ENCODE measurements at regions not wholly inside any gene's neighbourhood (a gene's known extent, or its start where the extent isn't known, plus 50 kb on each side); places are given as distances from the start of the nearest gene placed in this dataset.

GRCh38 chr2:226656367-226656766, 143.3 kb downstream of the IRS1 start:
- Histone ChIP-seq H3K4me1 (ENCODE audit: control insufficient read depth in 2 of 2, insufficient read depth in 2 of 2, low read length in 2 of 2) (no peaks in the 10 kb centered on the region), H3K36me3 (ENCODE audit: control insufficient read depth in 2 of 3, insufficient read depth in 3 of 3, low read length in 3 of 3) (no peaks in the 10 kb centered on the region), H3K4me3 (ENCODE audit: low read length) (no peak overlapping the region), H3K27ac (ENCODE audit: low read depth, low read length) (no peak overlapping the region), H3K27me3 (ENCODE audit: control insufficient read depth in 2 of 2, insufficient read depth in 2 of 2, low read length in 2 of 2) (no peaks in the 10 kb centered on the region), H3K9me3 (ENCODE audit: control insufficient read depth in 2 of 3, low read length in 3 of 3) (no peaks in the 10 kb centered on the region)
- Mint-ChIP-seq H3K4me1 (peaks cover 0 to 57% (median 2%) of the 10 kb centered on the region in 7 donors), H3K4me3 (no peak overlapping the region), H3K36me3 (peaks cover 0 to 14% (median 0%) of the 10 kb centered on the region in 5 donors), H3K9me3 (peaks cover 0 to 3% (median 0%) of the 10 kb centered on the region in 11 donors), H3K27me3 (peaks cover 0 to 7% (median 0%) of the 10 kb centered on the region in 5 donors), H3K27ac (no peak overlapping the region)
- no peak for ATAC-seq
- ChIA-PET CTCF (no interaction called here), POLR2A (no interaction called here)
- DNase-seq: no peak
- intact Hi-C loops (cut with micrococcal nuclease): no loop called here

GRCh38 chr2:226655871-226656270, 143.7 kb downstream of the IRS1 start:
- Histone ChIP-seq H3K27me3 (ENCODE audit: control insufficient read depth in 2 of 2, insufficient read depth in 2 of 2, low read length in 2 of 2) (no peaks in the 10 kb centered on the region), H3K9me3 (ENCODE audit: control insufficient read depth in 2 of 3, low read length in 3 of 3) (no peaks in the 10 kb centered on the region), H3K4me1 (ENCODE audit: control insufficient read depth in 2 of 2, insufficient read depth in 2 of 2, low read length in 2 of 2) (no peaks in the 10 kb centered on the region), H3K36me3 (ENCODE audit: control insufficient read depth in 2 of 3, insufficient read depth in 3 of 3, low read length in 3 of 3) (no peaks in the 10 kb centered on the region), H3K4me3 (ENCODE audit: low read length) (no peak overlapping the region), H3K27ac (ENCODE audit: low read depth, low read length) (no peak overlapping the region)
- DNase-seq (no peak), ATAC-seq (no peak)
- H3K27ac Mint-ChIP-seq: no peak overlapping the region
- H3K4me1 Mint-ChIP-seq: peaks cover under 1 to 61% (median 7%) of the 10 kb centered on the region in 7 donors
- ChIA-PET CTCF (no interaction called here), POLR2A (no interaction called here)
- H3K9me3 Mint-ChIP-seq: peaks cover 0 to 3% (median 0%) of the 10 kb centered on the region in 11 donors
- H3K36me3 Mint-ChIP-seq: peaks cover 0 to 16% (median 0%) of the 10 kb centered on the region in 5 donors
- no peak overlapping the region for H3K4me3 Mint-ChIP-seq
- intact Hi-C loops (cut with micrococcal nuclease): no loop called here
- H3K27me3 Mint-ChIP-seq: peaks cover 0 to 9% (median 0%) of the 10 kb centered on the region in 5 donors

- no peak overlapping the region for H3K4me3 Mint-ChIP-seq
- POLR2A ChIA-PET: no interaction called here
Observed at GRCh38 chr2:226652983-226653765, 146.4 kb downstream of the IRS1 start.

GRCh38 chr2:226652369-226652768, 147.3 kb downstream of the IRS1 start:
- Histone ChIP-seq H3K9me3 (ENCODE audit: control insufficient read depth in 2 of 3, low read length in 3 of 3) (no peaks in the 10 kb centered on the region), H3K4me1 (ENCODE audit: control insufficient read depth in 2 of 2, insufficient read depth in 2 of 2, low read length in 2 of 2) (peaks cover 0 to 9% of the 10 kb centered on the region in 2 donors), H3K36me3 (ENCODE audit: control insufficient read depth in 2 of 3, insufficient read depth in 3 of 3, low read length in 3 of 3) (no peaks in the 10 kb centered on the region), H3K27me3 (ENCODE audit: control insufficient read depth in 2 of 2, insufficient read depth in 2 of 2, low read length in 2 of 2) (no peaks in the 10 kb centered on the region), H3K4me3 (ENCODE audit: low read length) (no peak overlapping the region), H3K27ac (ENCODE audit: low read depth, low read length) (no peak overlapping the region)
- ChIA-PET POLR2A (no interaction called here), CTCF (no interaction called here)
- Mint-ChIP-seq H3K27ac (peak overlapping the region in 4 of 9 donors; percentile 5 to 53 (median 30)), H3K27me3 (peaks cover 0 to 18% (median 0%) of the 10 kb centered on the region in 5 donors), H3K36me3 (peaks cover 0 to 32% (median 4%) of the 10 kb centered on the region in 5 donors), H3K9me3 (peaks cover 0 to 18% (median 8%) of the 10 kb centered on the region in 11 donors), H3K4me3 (peak overlapping the region in 1 of 10 donors; percentile 57), H3K4me1 (peaks cover 5 to 67% (median 23%) of the 10 kb centered on the region in 7 donors)
- DNase-seq: no peak
- intact Hi-C loops (cut with micrococcal nuclease): loop anchor here in 1 of 2 donors (5.0 kb wide), 3 partner anchors 230 to 665 kb away; no protein-coding TSS in a partner anchor
- ATAC-seq: no peak

More at GRCh38 chr2:226652983-226653765, 146.4 kb downstream of the IRS1 start:
- H3K4me1 ChIP-seq (ENCODE audit: control insufficient read depth in 2 of 2, insufficient read depth in 2 of 2, low read length in 2 of 2): peaks cover 0 to 9% of the 10 kb centered on the region in 2 donors
- CTCF ChIA-PET: no interaction called here
- H3K27me3 ChIP-seq (ENCODE audit: control insufficient read depth in 2 of 2, insufficient read depth in 2 of 2, low read length in 2 of 2): no peaks in the 10 kb centered on the region
- H3K9me3 Mint-ChIP-seq: peaks cover 0 to 18% (median 8%) of the 10 kb centered on the region in 11 donors
- H3K27me3 Mint-ChIP-seq: peaks cover 0 to 18% (median 0%) of the 10 kb centered on the region in 5 donors
- no peak for ATAC-seq
- H3K36me3 Mint-ChIP-seq: peaks cover 0 to 35% (median 4%) of the 10 kb centered on the region in 5 donors
- peak overlapping the region in 1 of 9 donors; percentile 35 for H3K27ac Mint-ChIP-seq
- no peak for DNase-seq
- no peaks in the 10 kb centered on the region for H3K9me3 ChIP-seq (ENCODE audit: control insufficient read depth in 2 of 3, low read length in 3 of 3)
- peaks cover 5 to 67% (median 23%) of the 10 kb centered on the region in 7 donors for H3K4me1 Mint-ChIP-seq
- no peak overlapping the region for H3K27ac ChIP-seq (ENCODE audit: low read depth, low read length)
- intact Hi-C loops (cut with micrococcal nuclease): loop anchor here in 1 of 2 donors (5.0 kb wide), 3 partner anchors 231 to 666 kb away; no protein-coding TSS in a partner anchor
- no peak overlapping the region for H3K4me3 ChIP-seq (ENCODE audit: low read length)
- no peaks in the 10 kb centered on the region for H3K36me3 ChIP-seq (ENCODE audit: control insufficient read depth in 2 of 3, insufficient read depth in 3 of 3, low read length in 3 of 3)

GRCh38 chr2:226649871-226650660, 149.6 kb downstream of the IRS1 start:
- intact Hi-C loops (cut with micrococcal nuclease): loop anchor here (1.0 to 5.0 kb wide), 8 partner anchors 41 to 663 kb away; no protein-coding TSS in a partner anchor

GRCh38 chr2:226649201-226649600, 150.4 kb downstream of the IRS1 start:
- no peak for ATAC-seq
- Histone ChIP-seq H3K4me1 (ENCODE audit: control insufficient read depth in 2 of 2, insufficient read depth in 2 of 2, low read length in 2 of 2) (peaks cover 0 to 9% of the 10 kb centered on the region in 2 donors), H3K36me3 (ENCODE audit: control insufficient read depth in 2 of 3, insufficient read depth in 3 of 3, low read length in 3 of 3) (no peaks in the 10 kb centered on the region), H3K9me3 (ENCODE audit: control insufficient read depth in 2 of 3, low read length in 3 of 3) (no peaks in the 10 kb centered on the region), H3K27ac (ENCODE audit: low read depth, low read length) (no peak overlapping the region), H3K27me3 (ENCODE audit: control insufficient read depth in 2 of 2, insufficient read depth in 2 of 2, low read length in 2 of 2) (no peaks in the 10 kb centered on the region), H3K4me3 (ENCODE audit: low read length) (no peak overlapping the region)
- H3K4me3 Mint-ChIP-seq: peak overlapping the region in 1 of 10 donors; percentile 6
- intact Hi-C loops (cut with micrococcal nuclease): no loop called here
- ChIA-PET POLR2A (no interaction called here), CTCF (no interaction called here)
- peaks cover 0 to 18% (median 2%) of the 10 kb centered on the region in 5 donors for H3K27me3 Mint-ChIP-seq
- peaks cover 0 to 18% (median 8%) of the 10 kb centered on the region in 11 donors for H3K9me3 Mint-ChIP-seq
- H3K27ac Mint-ChIP-seq: peak overlapping the region in 6 of 9 donors; percentile 24 to 97 (median 74)
- no peak for DNase-seq
- H3K36me3 Mint-ChIP-seq: peaks cover 0 to 33% (median 4%) of the 10 kb centered on the region in 5 donors
- H3K4me1 Mint-ChIP-seq: peaks cover 8 to 47% (median 23%) of the 10 kb centered on the region in 7 donors

More at GRCh38 chr2:226649871-226650660, 149.6 kb downstream of the IRS1 start:
- ChIA-PET CTCF (no interaction called here), POLR2A (interaction anchor here (0.5 kb wide), 1 partner anchor 144 kb away, joined by 3 read pairs; no protein-coding TSS in a partner anchor)
- no peaks in the 10 kb centered on the region for H3K27me3 ChIP-seq (ENCODE audit: control insufficient read depth in 2 of 2, insufficient read depth in 2 of 2, low read length in 2 of 2)
- peaks cover 0 to 9% of the 10 kb centered on the region in 2 donors for H3K4me1 ChIP-seq (ENCODE audit: control insufficient read depth in 2 of 2, insufficient read depth in 2 of 2, low read length in 2 of 2)
- DNase-seq (peak in 5 of 9 donors; percentile 21 to 45 (median 37)), ATAC-seq (peak; percentile 62)
- Mint-ChIP-seq H3K9me3 (peaks cover 0 to 18% (median 8%) of the 10 kb centered on the region in 11 donors), H3K4me1 (peaks cover 5 to 55% (median 23%) of the 10 kb centered on the region in 7 donors), H3K27me3 (peaks cover 0 to 18% (median 0%) of the 10 kb centered on the region in 5 donors), H3K36me3 (peaks cover 0 to 35% (median 4%) of the 10 kb centered on the region in 5 donors), H3K27ac (peak overlapping the region in 8 of 9 donors; percentile 48 to 97 (median 78)), H3K4me3 (peak overlapping the region in 9 of 10 donors; percentile 8 to 61 (median 51))
- no peak overlapping the region for H3K4me3 ChIP-seq (ENCODE audit: low read length)
- H3K27ac ChIP-seq (ENCODE audit: low read depth, low read length): no peak overlapping the region
- H3K36me3 ChIP-seq (ENCODE audit: control insufficient read depth in 2 of 3, insufficient read depth in 3 of 3, low read length in 3 of 3): no peaks in the 10 kb centered on the region
- H3K9me3 ChIP-seq (ENCODE audit: control insufficient read depth in 2 of 3, low read length in 3 of 3): no peaks in the 10 kb centered on the region

Data from naive thymus-derived CD4-positive, alpha-beta T cell (primary cell).